GM12892 (cell line): ENCODE measurements at regions not wholly inside any gene's neighbourhood (a gene's known extent, or its start where the extent isn't known, plus 50 kb on each side); places are given as distances from the start of the nearest gene placed in this dataset.

Source experiments
- POLR2A ChIP-seq: IDR thresholded peaks from 2 replicates; pipeline ENCODE4 v1.6.1; 2011; ENCODE audit warnings: low read depth, low read length, control low read depth
- POLR2AphosphoS5 ChIP-seq: IDR thresholded peaks from 2 replicates; pipeline ENCODE4 v1.6.1; 2011; ENCODE audit warnings: low read depth, low read length, control low read depth

DNA sequence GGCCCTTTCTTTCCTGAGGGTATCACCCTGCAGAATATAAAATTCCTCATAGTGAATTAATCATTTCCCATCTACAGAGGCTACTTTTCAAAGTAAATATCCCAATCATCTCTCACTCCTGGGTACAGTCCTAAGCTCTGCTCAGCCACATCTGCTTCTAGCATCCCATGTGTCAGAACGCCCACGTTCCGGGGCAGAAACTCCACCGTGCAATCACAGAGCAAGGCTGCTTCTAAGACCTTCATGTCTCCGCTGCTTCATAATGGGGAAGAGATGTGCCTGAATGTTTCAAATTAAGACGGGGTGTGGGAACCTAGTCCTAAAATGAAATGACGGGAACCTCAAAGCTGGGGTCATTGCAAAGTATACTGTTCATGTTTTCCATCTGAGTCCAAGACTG, 208.8 kb upstream of the GMDS start:
- TF ChIP-seq POLR2A (no peak), POLR2AphosphoS5 (no peak)
